ENCODE measurements at regions not wholly inside any gene's neighbourhood (a gene's known extent, or its start where the extent isn't known, plus 50 kb on each side); places are given as distances from the start of the nearest gene placed in this dataset.

GRCh38 chr14:43056106-43056505, 1449.4 kb downstream of the LRFN5 start:
- no peak for FAIRE-seq
- H3K27me3 ChIP-seq (ENCODE audit: control insufficient read depth in 2 of 2, insufficient read depth in 2 of 2, low read length in 2 of 2), result no peaks in the 10 kb centered on the region
- H3K79me2 ChIP-seq (ENCODE audit: control insufficient read depth, insufficient read depth, low read length), result no peaks in the 10 kb centered on the region
- intact Hi-C loops (cut with micrococcal nuclease), result no loop called here
- no peak overlapping the region for H3K4me3 ChIP-seq (replicated peaks in 1 of 3; ENCODE audit: insufficient read depth in 1 of 3, low read depth in 1 of 3, low read length in 3 of 3)
- H2AFZ ChIP-seq (ENCODE audit: low read depth, low read length), result no peak overlapping the region
- ChIA-PET POLR2A (no interaction called here), CTCF (no interaction called here)
- no peak for DNase-seq (ENCODE audit: low read depth, low spot score)
- H3K36me3 ChIP-seq (ENCODE audit: control insufficient read depth in 2 of 2, extremely low read depth in 1 of 2, insufficient read depth in 2 of 2, low read length in 2 of 2), result no peaks in the 10 kb centered on the region
- TF ChIP-seq EZH2 (IDR thresholded peaks at IDR 0.05; ENCODE audit: borderline replicate concordance, low read depth, low read length, severe bottlenecking) (no peak), POLR2AphosphoS5 (IDR thresholded peaks at IDR 0.05; ENCODE audit: insufficient read depth, low read depth, low read length) (no peak), FOS (IDR thresholded peaks at IDR 0.05; ENCODE audit: borderline replicate concordance, insufficient read depth, low read length) (no peak), GATA2 (IDR thresholded peaks at IDR 0.05; ENCODE audit: insufficient read depth, insufficient read length, low read depth, low read length) (no peak), JUN (IDR thresholded peaks at IDR 0.05; ENCODE audit: borderline replicate concordance, insufficient read depth, insufficient read length, low read depth) (no peak), MYC (IDR thresholded peaks at IDR 0.05; ENCODE audit: low read depth, low read length) (no peak), CTCF (IDR thresholded peaks at IDR 0.05; ENCODE audit: extremely low read depth in 1 of 2, insufficient read depth in 1 of 2, low read depth in 1 of 2, low read length in 2 of 2) (no peak), POLR2A (IDR thresholded peaks at IDR 0.05; ENCODE audit: low read depth, low read length) (no peak), MAX (IDR thresholded peaks at IDR 0.05; ENCODE audit: insufficient read depth, insufficient read length) (no peak)
- no TSS peak for BruUV-seq (replicated peaks)
- no peaks in the 10 kb centered on the region for H4K20me1 ChIP-seq (replicated peaks; ENCODE audit: control insufficient read depth, extremely low read depth, insufficient read depth, low read length)
- H3K9me3 ChIP-seq (replicated peaks; ENCODE audit: control insufficient read depth, insufficient read depth, low read length), result no peaks in the 10 kb centered on the region
- H3K9ac ChIP-seq (replicated peaks; ENCODE audit: extremely low read depth, insufficient read depth, low read length), result no peak overlapping the region
- H3K27ac ChIP-seq (ENCODE audit: insufficient read depth, low read depth, low read length), result no peak overlapping the region
- no peak overlapping the region for H3K4me2 ChIP-seq (ENCODE audit: insufficient read depth, low read length)
- dilution Hi-C loops (cut with MboI; ENCODE audit: extremely low pct_ligation_motif_present, low sequenced_read_pairs), result no loop called here
- no peaks in the 10 kb centered on the region for H3K4me1 ChIP-seq (ENCODE audit: control insufficient read depth, extremely low read depth, insufficient read depth, low read length)
- no peaks in the 10 kb centered on the region for H3K9me1 ChIP-seq (replicated peaks; ENCODE audit: control insufficient read depth, extremely low read depth, insufficient read depth, low read length)

Measured in endothelial cell of umbilical vein (primary cell).